ENCODE measurements at regions not wholly inside any gene's neighbourhood (a gene's known extent, or its start where the extent isn't known, plus 50 kb on each side); places are given as distances from the start of the nearest gene placed in this dataset.

DNA sequence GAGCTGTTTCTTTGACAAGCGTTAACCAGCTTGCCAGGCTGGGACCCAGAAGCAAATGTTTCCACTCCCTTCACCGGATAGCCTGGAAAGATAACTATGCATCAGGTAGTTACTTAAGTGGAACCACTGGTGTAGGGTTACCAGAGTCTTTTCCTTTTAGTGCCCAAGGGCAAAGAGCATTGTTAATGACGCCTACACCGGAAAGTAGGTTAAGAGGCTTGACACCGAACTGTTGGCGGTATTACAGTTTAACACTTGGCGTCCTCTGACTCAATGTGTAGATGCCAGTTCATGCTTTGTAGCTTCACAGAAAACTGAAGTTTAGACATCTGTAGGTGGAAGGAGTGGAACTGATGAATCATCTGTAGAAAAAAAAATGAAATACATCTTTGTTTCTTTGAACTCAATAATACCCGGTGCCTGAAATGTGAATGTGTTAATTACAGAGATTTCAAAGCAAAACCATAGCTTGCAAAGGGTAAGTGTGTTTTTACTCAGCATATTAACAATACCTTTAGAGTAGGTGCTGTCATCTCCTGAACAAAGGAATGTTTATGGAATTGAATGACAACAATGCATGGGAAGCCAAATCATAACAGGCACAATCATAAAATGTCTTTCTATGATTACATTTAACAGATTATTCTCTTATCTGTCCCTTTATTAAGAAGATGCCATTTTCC, 426.7 kb upstream of the SALL1 start:
- Histone ChIP-seq H3K4me1 (no peaks in the 10 kb centered on the region), H3K36me3 (ENCODE audit: insufficient read depth in 1 of 2, low read depth in 1 of 2) (no peaks in the 10 kb centered on the region), H3K4me3 (no peak overlapping the region), H3K9me3 (no peaks in the 10 kb centered on the region), H3K27me3 (ENCODE audit: insufficient read depth in 3 of 3, low read length in 2 of 3) (no peaks in the 10 kb centered on the region), H3K27ac (no peak overlapping the region)
- intact Hi-C loops (cut with DNase I) = no loop called here
- ATAC-seq (no peak), DNase-seq (no peak)
- 18 to 22% (median 19%) methylated on average over 8 of the region's 8 CpGs for WGBS, 3 donors
- TF ChIP-seq, protein P1, sequence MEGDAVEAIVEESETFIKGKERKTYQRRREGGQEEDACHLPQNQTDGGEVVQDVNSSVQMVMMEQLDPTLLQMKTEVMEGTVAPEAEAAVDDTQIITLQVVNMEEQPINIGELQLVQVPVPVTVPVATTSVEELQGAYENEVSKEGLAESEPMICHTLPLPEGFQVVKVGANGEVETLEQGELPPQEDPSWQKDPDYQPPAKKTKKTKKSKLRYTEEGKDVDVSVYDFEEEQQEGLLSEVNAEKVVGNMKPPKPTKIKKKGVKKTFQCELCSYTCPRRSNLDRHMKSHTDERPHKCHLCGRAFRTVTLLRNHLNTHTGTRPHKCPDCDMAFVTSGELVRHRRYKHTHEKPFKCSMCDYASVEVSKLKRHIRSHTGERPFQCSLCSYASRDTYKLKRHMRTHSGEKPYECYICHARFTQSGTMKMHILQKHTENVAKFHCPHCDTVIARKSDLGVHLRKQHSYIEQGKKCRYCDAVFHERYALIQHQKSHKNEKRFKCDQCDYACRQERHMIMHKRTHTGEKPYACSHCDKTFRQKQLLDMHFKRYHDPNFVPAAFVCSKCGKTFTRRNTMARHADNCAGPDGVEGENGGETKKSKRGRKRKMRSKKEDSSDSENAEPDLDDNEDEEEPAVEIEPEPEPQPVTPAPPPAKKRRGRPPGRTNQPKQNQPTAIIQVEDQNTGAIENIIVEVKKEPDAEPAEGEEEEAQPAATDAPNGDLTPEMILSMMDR (IDR thresholded peaks at IDR 0.05) = no peak

DNA sequence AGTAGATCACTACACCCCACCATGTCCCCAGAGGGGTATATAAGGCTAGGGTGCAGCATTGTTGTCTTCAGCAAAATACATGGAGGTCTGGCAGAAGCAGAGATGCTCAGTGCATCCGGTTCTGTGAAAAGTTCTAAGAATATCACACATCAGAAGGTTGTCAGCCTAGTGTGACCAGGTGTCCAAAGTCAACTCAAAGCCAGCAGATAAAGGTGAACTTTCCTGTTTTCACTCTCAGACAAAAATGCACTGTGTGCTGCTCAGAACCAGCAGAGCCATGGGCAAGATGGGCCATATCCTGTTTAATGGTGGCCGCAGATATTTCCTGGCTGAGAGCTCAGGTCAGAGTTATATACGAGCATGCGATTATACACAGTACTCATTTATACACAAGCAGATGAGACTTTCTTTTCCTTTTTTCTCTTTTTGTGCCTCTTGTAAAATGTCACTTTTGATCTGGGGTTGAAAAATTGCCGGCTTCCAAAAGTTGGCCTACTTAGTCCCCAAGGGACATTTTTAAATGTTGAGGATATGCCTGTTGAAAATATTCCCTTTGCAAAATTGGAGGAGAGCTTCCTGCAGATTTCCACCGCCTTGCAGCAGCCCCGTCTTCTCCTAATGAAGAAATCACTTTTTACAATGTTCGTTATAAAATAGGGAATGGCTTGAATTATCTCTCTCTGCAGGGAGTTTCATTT, 425.6 kb upstream of the SALL1 start:
- no peaks in the 10 kb centered on the region for H3K4me1 ChIP-seq
- DNase-seq (no peak), ATAC-seq (no peak)
- no peak overlapping the region for H3K27ac ChIP-seq
- WGBS, 3 donors = 51 to 62% (median 60%) methylated on average over 8 of the region's 8 CpGs
- H3K9me3 ChIP-seq = no peaks in the 10 kb centered on the region
- no peak overlapping the region for H3K4me3 ChIP-seq
- intact Hi-C loops (cut with DNase I) = no loop called here
- TF ChIP-seq, protein P1 (IDR thresholded peaks at IDR 0.05) = no peak
- H3K36me3 ChIP-seq (ENCODE audit: insufficient read depth in 1 of 2, low read depth in 1 of 2) = no peaks in the 10 kb centered on the region
- no peaks in the 10 kb centered on the region for H3K27me3 ChIP-seq (ENCODE audit: insufficient read depth in 3 of 3, low read length in 2 of 3)

DNA sequence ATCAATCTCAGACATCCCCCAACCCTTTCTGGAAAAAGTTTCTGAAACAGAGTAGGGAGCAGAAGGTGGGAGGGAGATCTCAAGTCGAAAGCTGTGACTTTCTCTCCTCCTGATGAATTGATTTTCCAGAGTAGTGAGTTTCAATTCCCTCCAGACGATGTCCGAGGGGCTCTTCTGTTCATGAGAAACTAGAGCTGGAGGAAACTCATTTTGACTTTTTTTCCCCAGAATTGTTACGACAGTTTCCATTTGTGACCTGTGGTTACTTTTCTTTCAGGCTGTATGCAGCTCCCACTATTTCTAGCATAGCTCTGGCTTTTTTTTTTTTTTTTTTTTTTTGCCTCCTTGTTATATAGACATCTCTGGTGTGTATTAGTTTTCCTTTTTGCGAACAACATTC, 422.1 kb upstream of the SALL1 start:
- ATAC-seq (no peak), DNase-seq (no peak)
- no peaks in the 10 kb centered on the region for H3K4me1 ChIP-seq
- H3K4me3 ChIP-seq = no peak overlapping the region
- no peaks in the 10 kb centered on the region for H3K9me3 ChIP-seq
- no peaks in the 10 kb centered on the region for H3K27me3 ChIP-seq (ENCODE audit: insufficient read depth in 3 of 3, low read length in 2 of 3)
- H3K27ac ChIP-seq = no peak overlapping the region
- WGBS, 3 donors = 42 to 44% (median 42%) methylated on average over 5 of the region's 5 CpGs
- TF ChIP-seq, protein P1 (IDR thresholded peaks at IDR 0.05) = no peak
- H3K36me3 ChIP-seq (ENCODE audit: insufficient read depth in 1 of 2, low read depth in 1 of 2) = no peaks in the 10 kb centered on the region
- intact Hi-C loops (cut with DNase I) = no loop called here

DNA sequence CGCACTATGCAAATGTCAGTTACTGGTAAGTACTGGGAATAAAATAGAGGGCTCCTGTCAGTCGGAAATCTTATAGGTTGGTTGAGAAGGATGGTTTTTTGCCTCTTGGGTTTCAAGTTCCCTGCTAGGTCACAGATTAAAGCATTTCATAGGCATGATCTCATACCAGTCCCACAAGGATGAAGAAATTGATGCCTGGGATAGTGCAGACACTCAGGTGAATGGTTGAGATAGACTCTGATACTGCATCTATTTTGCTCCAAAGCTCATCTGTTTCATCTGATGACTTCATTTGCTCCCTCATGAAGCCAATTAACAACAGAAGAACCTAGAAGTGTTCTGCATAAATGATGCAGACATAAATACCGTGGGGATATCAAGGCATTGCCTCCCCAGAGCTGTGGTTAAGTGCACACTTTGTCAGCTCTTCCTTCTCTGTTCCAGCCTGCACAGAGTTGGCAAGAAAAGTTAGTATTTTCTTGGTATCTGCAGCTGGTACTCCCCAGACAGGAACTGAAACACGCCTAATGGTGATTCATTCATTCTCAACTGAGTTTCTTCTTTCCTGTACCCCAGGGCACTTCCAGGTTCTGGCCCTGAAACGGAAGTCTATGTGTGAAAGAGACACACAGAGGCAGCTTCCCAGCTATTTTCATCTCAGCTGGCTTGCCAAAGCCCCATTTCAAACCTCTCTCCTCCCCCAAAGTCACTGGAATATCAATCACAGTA, 418.3 kb upstream of the SALL1 start:
- no peak overlapping the region for H3K4me3 ChIP-seq
- ATAC-seq (no peak), DNase-seq (no peak)
- H3K27ac ChIP-seq = no peak overlapping the region
- H3K4me1 ChIP-seq = no peaks in the 10 kb centered on the region
- H3K27me3 ChIP-seq (ENCODE audit: insufficient read depth in 3 of 3, low read length in 2 of 3) = peaks cover 0 to 1% (median 0%) of the 10 kb centered on the region in 3 donors
- intact Hi-C loops (cut with DNase I) = no loop called here
- 52 to 57% (median 54%) methylated on average over 5 of the region's 5 CpGs for WGBS, 3 donors
- H3K9me3 ChIP-seq = peaks cover 5% of the 10 kb centered on the region
- no peaks in the 10 kb centered on the region for H3K36me3 ChIP-seq (ENCODE audit: insufficient read depth in 1 of 2, low read depth in 1 of 2)
- TF ChIP-seq, protein P1 (IDR thresholded peaks at IDR 0.05) = no peak

Measured in psoas muscle (tissue), 7 donors.